B cell (primary cell): ENCODE measurements at regions not wholly inside any gene's neighbourhood (a gene's known extent, or its start where the extent isn't known, plus 50 kb on each side); places are given as distances from the start of the nearest gene placed in this dataset.

Experiments used
- ATAC-seq: fragments of 200-7000 bp; cut with Tn5 transposase; one replicate; pipeline ENCODE4 v1.10.0; 2021; ENCODE audit warnings: low read depth, mild to moderate bottlenecking, moderate number of reproducible peaks, moderate library complexity
- CTCF ChIA-PET: fragments of 350-600 bp; sonication (Branson Sonifier 250); formaldehyde crosslinking; loops from one replicate; lab custom pipeline; 2021; ENCODE audit warnings: antibody characterized with exemption, inconsistent platforms; lab: Charles Lee
- POLR2A ChIA-PET: fragments of 350-600 bp; sonication (Branson Sonifier 250); formaldehyde crosslinking; loops from one replicate; lab custom pipeline; 2021; ENCODE audit warnings: antibody characterized with exemption; lab: Charles Lee
- DNase-seq: peaks from one replicate; pipeline ENCODE4 v3.0.0; 2013
- H2AFZ ChIP-seq: 2 replicates; pipeline ENCODE4 v1.6.1; 2012; ENCODE audit warnings: mild to moderate bottlenecking, low read depth, low read length; ENCODE audit not compliant: insufficient read depth, poor library complexity, severe bottlenecking
- H3K27ac ChIP-seq, 2 donors: 1 replicate in 1 of 2; 2 replicates in 1 of 2; pipeline ENCODE4 v1.5.1; 2012 to 2013; ENCODE audit warnings: low read length in 2 of 2, mild to moderate bottlenecking in 2 of 2, moderate library complexity in 1 of 2
- H3K27me3 ChIP-seq, 4 experiments: fragments of 200-600 bp in 1 of 4; sonication (generic) in 1 of 4; replicated peaks in 1 of 4; 1 replicate in 2 of 4; 2 replicates in 2 of 4; pipeline versions ENCODE4 v1.6.1 to v1.7.0; 2013 to 2016; ENCODE audit warnings: low read length in 3 of 4, mild to moderate bottlenecking in 2 of 4, mixed read lengths in 1 of 4, moderate library complexity in 1 of 4; ENCODE audit not compliant: insufficient read depth in 4 of 4, control insufficient read depth in 3 of 4; ENCODE audit errors: control extremely low read depth in 1 of 4
- H3K36me3 ChIP-seq, 2 experiments: replicated peaks in 1 of 2; 1 replicate in 1 of 2; 2 replicates in 1 of 2; pipeline versions ENCODE4 v1.6.1 to v1.7.1; 2013; ENCODE audit warnings: low read length in 1 of 2; ENCODE audit not compliant: insufficient read depth in 2 of 2, control insufficient read depth in 1 of 2; ENCODE audit errors: control extremely low read depth in 1 of 2, extremely low read depth in 1 of 2
- H3K4me1 ChIP-seq, 2 donors: fragments of 200-600 bp in 1 of 2; sonication (generic) in 1 of 2; 1 replicate in 1 of 2; 2 replicates in 1 of 2; pipeline versions ENCODE4 v1.5.1 to v1.6.1; 2013 to 2017; ENCODE audit warnings: low read length in 2 of 2; ENCODE audit not compliant: control insufficient read depth in 2 of 2, insufficient read depth in 2 of 2
- H3K4me2 ChIP-seq: replicated peaks from 2 replicates; pipeline ENCODE3; 2012; ENCODE audit warnings: mild to moderate bottlenecking, low read depth, low read length; ENCODE audit not compliant: poor library complexity, severe bottlenecking
- H3K4me3 ChIP-seq, 5 experiments: fragments of 200-600 bp in 1 of 5; sonication (generic) in 1 of 5; 1 replicate in 3 of 5; 2 replicates in 2 of 5; pipeline versions ENCODE4 v1.5.1 to v1.7.0; 2011 to 2016; ENCODE audit warnings: low read length in 4 of 5, mild to moderate bottlenecking in 4 of 5, low read depth in 2 of 5, control low read depth in 1 of 5, moderate library complexity in 1 of 5; ENCODE audit not compliant: insufficient read depth in 1 of 5; ENCODE audit errors: control extremely low read depth in 1 of 5, extremely low read depth in 1 of 5
- H3K79me2 ChIP-seq: fragments of 200-600 bp; sonication (generic); one replicate; pipeline ENCODE4 v1.6.0; 2016; ENCODE audit warnings: low read length; ENCODE audit not compliant: control insufficient read depth, insufficient read depth
- H3K9ac ChIP-seq: fragments of 200-600 bp; sonication (generic); 2 replicates; pipeline ENCODE4 v1.6.1; 2017; ENCODE audit warnings: mild to moderate bottlenecking, low read length, moderate library complexity
- H3K9me3 ChIP-seq, 3 donors: one replicate each; pipeline versions ENCODE4 v1.6.1 to v1.7.1; 2013; ENCODE audit warnings: low read length in 2 of 3; ENCODE audit not compliant: control insufficient read depth in 2 of 3, insufficient read depth in 1 of 3; ENCODE audit errors: control extremely low read depth in 1 of 3
- H4K20me1 ChIP-seq: 2 replicates; pipeline ENCODE4 v1.6.0; 2012; ENCODE audit warnings: mild to moderate bottlenecking, low read length; ENCODE audit not compliant: insufficient read depth, control insufficient read depth, poor library complexity, severe bottlenecking
- H3K27ac Mint-ChIP-seq: one replicate; pipeline ENCODE4 v1.8.0; 2021; ENCODE audit warnings: mixed read lengths
- H3K27me3 Mint-ChIP-seq: one replicate; pipeline ENCODE4 v1.8.0; 2021; ENCODE audit warnings: mixed read lengths
- H3K4me1 Mint-ChIP-seq: one replicate; pipeline ENCODE4 v1.8.0; 2021; ENCODE audit warnings: mixed read lengths
- H3K4me3 Mint-ChIP-seq: one replicate; pipeline ENCODE4 v1.8.0; 2021; ENCODE audit warnings: mixed read lengths
- H3K9me3 Mint-ChIP-seq: one replicate; pipeline ENCODE4 v1.8.0; 2022; ENCODE audit warnings: mixed read lengths; ENCODE audit not compliant: insufficient read depth
- EZH2 ChIP-seq: IDR thresholded peaks from 2 replicates; pipeline ENCODE4 v1.6.1; 2012; ENCODE audit warnings: borderline replicate concordance, low read depth, mild to moderate bottlenecking, moderate library complexity, low read length; ENCODE audit not compliant: insufficient read depth, poor library complexity, severe bottlenecking
- WGBS: methylation state at CpG from one replicate; pipeline ENCODE4 v1.1.5; 2013; ENCODE audit warnings: missing lambda C conversion rate; ENCODE audit not compliant: insufficient coverage; 5-methylcytosine and 5-hydroxymethylcytosine counted together
- intact Hi-C: fragments of 100-400 bp; cut with micrococcal nuclease; formaldehyde crosslinking; loops from one replicate; pipeline ENCODE4 v1.10.0; 2022
- TF ChIP-seq, protein P1 (sequence below): fragments of 200-600 bp; IDR thresholded peaks from one replicate; pipeline ENCODE4 v1.8.0; 2022; ENCODE audit warnings: antibody characterized with exemption, mild to moderate bottlenecking

DNA sequence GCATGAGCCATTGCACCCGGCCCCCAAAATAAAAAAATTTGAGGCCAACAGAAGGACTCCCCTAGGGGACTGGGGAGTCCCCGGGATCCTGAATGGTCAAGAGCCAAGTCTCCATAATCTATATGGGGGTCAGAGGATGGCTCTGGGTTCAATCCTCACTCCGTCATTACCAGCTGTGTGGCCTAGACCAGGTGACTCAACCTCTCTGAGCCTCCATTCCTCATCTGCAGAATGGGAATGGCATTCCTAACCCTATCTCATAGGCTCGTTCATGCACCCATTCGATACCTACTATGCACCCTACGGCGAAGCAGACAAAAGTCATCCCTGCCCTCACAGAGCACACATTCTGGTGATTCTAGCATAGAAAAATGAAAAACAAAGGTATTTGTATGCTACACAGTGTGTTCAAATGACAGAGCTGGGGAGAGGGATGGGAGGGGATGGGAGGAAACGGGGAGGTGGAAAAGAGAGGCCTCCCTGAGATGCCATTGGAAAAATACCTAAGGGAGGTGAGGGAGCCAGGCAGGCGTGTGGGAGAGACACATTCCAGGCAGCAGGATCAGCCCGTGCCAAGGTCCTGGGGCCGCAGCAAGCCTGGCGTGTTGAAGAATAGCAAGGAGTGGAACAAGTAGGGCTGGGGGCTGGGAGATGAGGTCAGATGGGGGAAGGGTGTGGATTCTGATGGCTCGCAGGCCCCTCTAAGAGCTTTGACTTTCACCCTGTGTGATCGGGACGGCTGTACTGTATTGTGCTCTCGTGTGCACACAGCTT lies 71.2 kb downstream of the RMI2 start:
- ChIA-PET POLR2A (no interaction called here), CTCF (interaction anchor here (0.9 to 1.5 kb wide), 2 partner anchors 46 to 116 kb away, joined by 3 to 4 read pairs; no protein-coding TSS in a partner anchor)
- TF ChIP-seq, protein P1, sequence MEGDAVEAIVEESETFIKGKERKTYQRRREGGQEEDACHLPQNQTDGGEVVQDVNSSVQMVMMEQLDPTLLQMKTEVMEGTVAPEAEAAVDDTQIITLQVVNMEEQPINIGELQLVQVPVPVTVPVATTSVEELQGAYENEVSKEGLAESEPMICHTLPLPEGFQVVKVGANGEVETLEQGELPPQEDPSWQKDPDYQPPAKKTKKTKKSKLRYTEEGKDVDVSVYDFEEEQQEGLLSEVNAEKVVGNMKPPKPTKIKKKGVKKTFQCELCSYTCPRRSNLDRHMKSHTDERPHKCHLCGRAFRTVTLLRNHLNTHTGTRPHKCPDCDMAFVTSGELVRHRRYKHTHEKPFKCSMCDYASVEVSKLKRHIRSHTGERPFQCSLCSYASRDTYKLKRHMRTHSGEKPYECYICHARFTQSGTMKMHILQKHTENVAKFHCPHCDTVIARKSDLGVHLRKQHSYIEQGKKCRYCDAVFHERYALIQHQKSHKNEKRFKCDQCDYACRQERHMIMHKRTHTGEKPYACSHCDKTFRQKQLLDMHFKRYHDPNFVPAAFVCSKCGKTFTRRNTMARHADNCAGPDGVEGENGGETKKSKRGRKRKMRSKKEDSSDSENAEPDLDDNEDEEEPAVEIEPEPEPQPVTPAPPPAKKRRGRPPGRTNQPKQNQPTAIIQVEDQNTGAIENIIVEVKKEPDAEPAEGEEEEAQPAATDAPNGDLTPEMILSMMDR = no peak
- TF ChIP-seq EZH2 = no peak
- Mint-ChIP-seq H3K27me3 (no peaks in the 10 kb centered on the region), H3K27ac (no peak overlapping the region), H3K9me3 (no peaks in the 10 kb centered on the region), H3K4me1 (no peaks in the 10 kb centered on the region), H3K4me3 (no peak overlapping the region)
- ATAC-seq (no peak), DNase-seq (no peak)
- 95% methylated on average over 9 of the region's 16 CpGs for WGBS
- Histone ChIP-seq H3K4me2 (no peak overlapping the region), H4K20me1 (no peaks in the 10 kb centered on the region), H3K4me3 (no peak overlapping the region), H3K9ac (no peak overlapping the region), H3K79me2 (no peaks in the 10 kb centered on the region), H3K27me3 (peaks cover 0 to 2% (median 0%) of the 10 kb centered on the region in 4 experiments), H2AFZ (no peak overlapping the region), H3K36me3 (no peaks in the 10 kb centered on the region), H3K27ac (no peak overlapping the region), H3K9me3 (peaks cover 0 to 9% (median 0%) of the 10 kb centered on the region in 3 donors), H3K4me1 (no peaks in the 10 kb centered on the region)
- intact Hi-C loops = no loop called here

- Mint-ChIP-seq H3K9me3 (no peaks in the 10 kb centered on the region), H3K4me1 (peaks cover under 1% of the 10 kb centered on the region), H3K27me3 (no peaks in the 10 kb centered on the region), H3K4me3 (no peak overlapping the region), H3K27ac (no peak overlapping the region)
- Histone ChIP-seq H2AFZ (no peak overlapping the region), H3K27ac (no peak overlapping the region), H3K9ac (no peak overlapping the region), H3K4me2 (no peak overlapping the region), H3K9me3 (peaks cover 0 to 9% (median 0%) of the 10 kb centered on the region in 3 donors), H3K4me3 (no peak overlapping the region), H4K20me1 (no peaks in the 10 kb centered on the region), H3K79me2 (no peaks in the 10 kb centered on the region), H3K27me3 (peaks cover 0 to 2% (median 0%) of the 10 kb centered on the region in 4 experiments), H3K4me1 (no peaks in the 10 kb centered on the region), H3K36me3 (no peaks in the 10 kb centered on the region)
- 95% methylated on average over 10 of the region's 10 CpGs for WGBS
- TF ChIP-seq, protein P1 = no peak
- TF ChIP-seq EZH2 = no peak
- POLR2A ChIA-PET = interaction anchor here (0.5 kb wide), 1 partner anchor 66 kb away, joined by 6 read pairs; no protein-coding TSS in a partner anchor
- CTCF ChIA-PET = interaction anchor here (0.8 to 0.9 kb wide), 2 partner anchors 47 to 114 kb away, joined by 3 read pairs; no protein-coding TSS in a partner anchor
- ATAC-seq (no peak), DNase-seq (no peak)
- intact Hi-C loops = no loop called here
Measured at GRCh38 chr16:11417487-11417886, 72.2 kb downstream of the RMI2 start.
